ENCODE measurements at regions not wholly inside any gene's neighbourhood (a gene's known extent, or its start where the extent isn't known, plus 50 kb on each side); places are given as distances from the start of the nearest gene placed in this dataset.

DNA sequence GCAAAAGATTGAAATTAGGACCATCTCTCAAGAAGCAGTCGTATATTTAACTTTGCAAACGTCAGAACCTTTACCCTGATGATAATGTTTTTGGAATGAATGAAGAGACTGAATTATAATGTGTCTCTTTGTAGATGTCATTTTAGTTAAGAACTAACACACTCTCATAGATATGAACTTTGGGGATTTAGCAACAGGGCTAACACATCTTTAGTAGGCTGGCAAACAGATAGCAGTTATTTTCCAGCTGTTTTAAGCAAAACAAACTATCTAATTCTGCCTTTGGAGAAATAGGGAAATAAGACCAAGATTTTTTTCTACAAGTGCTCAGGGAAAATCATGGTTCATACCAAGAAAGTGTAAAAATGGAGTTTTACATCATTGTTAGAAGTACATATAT lies 469.7 kb downstream of the SPATA31D1 start:
- no peak for DNase-seq (ENCODE audit: low spot score in 2 of 2)
- TF ChIP-seq CTCF (IDR thresholded peaks at IDR 0.05): no peak
- no peak for TF ChIP-seq POLR2AphosphoS5 (IDR thresholded peaks at IDR 0.05)
- TF ChIP-seq POLR2A (IDR thresholded peaks at IDR 0.05): no peak
- H3K27me3 ChIP-seq: no peaks in the 10 kb centered on the region
- no peaks in the 10 kb centered on the region for H3K36me3 ChIP-seq
- no peak overlapping the region for H3K4me3 ChIP-seq
- H3K9me3 ChIP-seq: no peaks in the 10 kb centered on the region
- H3K4me1 ChIP-seq: no peaks in the 10 kb centered on the region
- H3K27ac ChIP-seq: no peak overlapping the region
- intact Hi-C loops (cut with DNase I; ENCODE audit: low total_unique reads): no loop called here

GRCh38 chr9:82466616-82467260 lies 478.2 kb downstream of the SPATA31D1 start:
- H3K27ac ChIP-seq: no peak overlapping the region
- DNase-seq (ENCODE audit: low spot score in 2 of 2): no peak
- no peaks in the 10 kb centered on the region for H3K36me3 ChIP-seq
- no peak overlapping the region for H3K4me3 ChIP-seq
- no peaks in the 10 kb centered on the region for H3K27me3 ChIP-seq
- intact Hi-C loops (cut with DNase I; ENCODE audit: low total_unique reads): no loop called here
- TF ChIP-seq CTCF (IDR thresholded peaks at IDR 0.05): no peak
- TF ChIP-seq POLR2AphosphoS5 (IDR thresholded peaks at IDR 0.05): no peak
- no peak for TF ChIP-seq POLR2A (IDR thresholded peaks at IDR 0.05)
- H3K9me3 ChIP-seq: no peaks in the 10 kb centered on the region
- H3K4me1 ChIP-seq: no peaks in the 10 kb centered on the region

GRCh38 chr9:82467436-82467835 lies 478.9 kb downstream of the SPATA31D1 start:
- Histone ChIP-seq H3K27ac (no peak overlapping the region), H3K9me3 (peaks cover 0 to 7% of the 10 kb centered on the region in 2 donors), H3K27me3 (no peaks in the 10 kb centered on the region), H3K4me3 (no peak overlapping the region), H3K36me3 (no peaks in the 10 kb centered on the region), H3K4me1 (no peaks in the 10 kb centered on the region)
- intact Hi-C loops (cut with DNase I; ENCODE audit: low total_unique reads): no loop called here
- no peak for TF ChIP-seq CTCF (IDR thresholded peaks at IDR 0.05)
- TF ChIP-seq POLR2A (IDR thresholded peaks at IDR 0.05): no peak
- no peak for TF ChIP-seq POLR2AphosphoS5 (IDR thresholded peaks at IDR 0.05)
- DNase-seq (ENCODE audit: low spot score in 2 of 2): no peak

- H3K4me1 ChIP-seq: no peaks in the 10 kb centered on the region
- H3K9me3 ChIP-seq: peaks cover 0 to 7% of the 10 kb centered on the region in 2 donors
- no peak overlapping the region for H3K27ac ChIP-seq
- TF ChIP-seq POLR2A (IDR thresholded peaks at IDR 0.05) (no peak), CTCF (IDR thresholded peaks at IDR 0.05) (no peak), POLR2AphosphoS5 (IDR thresholded peaks at IDR 0.05) (no peak)
- DNase-seq (ENCODE audit: low spot score in 2 of 2): no peak
- intact Hi-C loops (cut with DNase I; ENCODE audit: low total_unique reads): no loop called here
- no peak overlapping the region for H3K4me3 ChIP-seq
- H3K27me3 ChIP-seq: no peaks in the 10 kb centered on the region
- no peaks in the 10 kb centered on the region for H3K36me3 ChIP-seq
Observed at GRCh38 chr9:82474235-82474634, 485.7 kb downstream of the SPATA31D1 start.

DNA sequence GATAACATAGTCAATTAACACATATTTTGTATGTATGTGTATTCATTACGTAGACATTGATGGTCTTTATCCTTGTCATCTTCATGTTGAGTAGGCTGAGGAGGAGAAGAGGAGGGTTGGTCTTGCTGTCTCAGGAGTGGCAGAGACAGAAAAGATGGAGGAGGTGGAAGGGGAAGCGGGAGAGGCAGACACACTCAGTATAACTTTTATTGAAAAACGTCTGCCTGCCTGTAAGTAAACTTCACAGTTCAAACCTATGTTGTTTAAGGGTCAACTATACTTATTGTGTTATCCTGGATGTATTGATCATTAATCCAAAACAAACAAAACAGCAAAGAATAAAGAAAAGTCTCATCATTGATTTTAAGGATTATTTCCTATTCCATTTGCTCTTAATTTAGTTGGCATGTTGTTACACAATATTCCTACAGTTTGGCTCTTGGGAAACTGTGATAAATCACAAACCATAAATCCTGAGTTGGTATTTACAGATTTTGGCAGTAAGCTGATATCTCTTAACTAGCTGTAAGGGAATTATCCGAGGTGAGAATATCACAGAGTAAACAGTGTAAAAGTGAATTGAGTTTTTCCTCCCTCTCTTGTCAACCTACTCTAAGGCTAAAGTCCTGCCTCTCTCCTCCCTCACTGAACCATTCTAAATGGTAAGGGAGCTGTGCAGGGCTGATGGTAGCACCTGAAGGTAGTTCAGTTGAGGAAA lies 487.2 kb downstream of the SPATA31D1 start:
- Histone ChIP-seq H3K36me3 (no peaks in the 10 kb centered on the region), H3K27ac (no peak overlapping the region), H3K9me3 (peaks cover 0 to 7% of the 10 kb centered on the region in 2 donors), H3K27me3 (no peaks in the 10 kb centered on the region), H3K4me3 (no peak overlapping the region), H3K4me1 (no peaks in the 10 kb centered on the region)
- no peak for TF ChIP-seq CTCF (IDR thresholded peaks at IDR 0.05)
- TF ChIP-seq POLR2A (IDR thresholded peaks at IDR 0.05): no peak
- TF ChIP-seq POLR2AphosphoS5 (IDR thresholded peaks at IDR 0.05): no peak
- DNase-seq (ENCODE audit: low spot score in 2 of 2): no peak
- intact Hi-C loops (cut with DNase I; ENCODE audit: low total_unique reads): no loop called here

All from breast epithelium (tissue), 4 donors.